SW480 (cell line): ENCODE measurements at regions not wholly inside any gene's neighbourhood (a gene's known extent, or its start where the extent isn't known, plus 50 kb on each side); places are given as distances from the start of the nearest gene placed in this dataset.
"Not testable (repeated sequence)": the region's sequence is repeated elsewhere in the genome, so short reads cannot be mapped to it uniquely, and the experiment has no call there.

ENCODE experiments used
- DNase-seq: peaks from one replicate; pipeline ENCODE4 v3.0.0-alpha.2; 2016; ENCODE audit warnings: low spot score

DNA sequence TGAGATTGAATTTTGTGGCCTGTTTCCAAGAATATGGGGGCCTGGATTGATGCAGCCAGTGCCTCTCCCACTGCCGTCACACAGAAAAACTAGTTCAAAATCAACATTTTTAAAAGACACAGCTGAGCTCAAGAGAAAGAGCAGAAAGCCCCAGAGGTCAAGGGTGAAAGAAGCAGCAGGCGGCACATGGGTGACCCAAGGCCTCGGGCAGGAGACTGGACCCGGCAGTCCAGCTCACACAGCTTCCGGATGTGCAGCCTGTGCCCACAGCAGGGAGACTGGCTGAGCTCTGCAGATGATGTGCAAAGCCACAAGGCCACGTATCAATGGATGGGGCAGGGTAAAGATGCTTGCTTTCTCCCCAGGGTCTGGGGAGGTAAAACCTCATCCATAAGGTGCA is 50.4 kb upstream of the RNF32 start:
- no peak for DNase-seq

- no peak for DNase-seq
Measured at GRCh38 chr7:156589808-156590207, 50.8 kb upstream of the RNF32 start.

DNA sequence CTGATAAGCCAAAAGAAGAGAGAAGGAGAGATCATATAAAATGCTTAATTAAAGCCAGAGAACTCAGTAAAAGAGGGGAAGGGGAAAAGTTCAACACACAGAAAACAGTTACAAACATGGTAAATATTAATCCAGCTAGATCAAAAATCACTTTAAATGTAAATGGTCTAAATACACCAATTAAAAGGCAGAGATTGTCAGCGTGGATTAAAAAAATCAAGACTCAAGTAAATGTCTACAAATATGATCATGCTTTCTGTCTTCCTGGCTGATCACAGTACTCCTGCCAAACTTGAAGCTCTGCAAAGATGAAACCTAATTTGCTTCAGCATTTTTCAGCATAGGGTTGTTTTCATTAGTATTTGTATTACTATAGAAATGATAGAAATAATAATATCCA is 54.6 kb upstream of the RNF32 start:
- no peak for DNase-seq

DNA sequence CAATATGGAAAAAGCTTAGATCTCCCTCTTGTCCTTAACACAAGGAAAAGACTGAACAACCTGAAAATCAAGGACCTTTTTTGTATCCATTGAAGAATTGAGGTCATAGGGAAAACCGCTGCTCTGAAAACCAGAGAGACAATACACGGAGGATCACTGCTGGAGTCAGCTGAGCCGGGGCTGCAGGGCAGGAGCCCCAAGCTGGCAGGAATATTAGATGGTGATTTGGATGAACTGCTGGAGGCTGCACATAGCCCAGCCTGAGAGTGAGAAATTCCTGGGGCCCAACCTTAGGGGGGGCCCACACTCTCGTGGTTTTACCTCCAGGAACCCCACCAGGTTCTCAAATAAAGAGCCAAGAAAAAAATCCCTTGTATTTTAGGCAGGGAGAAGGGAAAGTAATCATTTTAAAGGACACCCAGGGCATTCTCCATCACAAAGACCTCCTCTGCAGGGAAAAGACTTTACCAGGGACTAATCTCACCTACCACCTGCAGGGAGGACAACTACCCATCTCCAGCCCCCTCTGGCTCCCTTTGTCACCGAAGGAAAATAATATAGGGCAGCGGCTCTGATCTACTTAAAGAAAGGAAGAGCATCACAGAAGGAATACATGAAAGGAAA is 55.4 kb upstream of the RNF32 start:
- DNase-seq: no peak

DNA sequence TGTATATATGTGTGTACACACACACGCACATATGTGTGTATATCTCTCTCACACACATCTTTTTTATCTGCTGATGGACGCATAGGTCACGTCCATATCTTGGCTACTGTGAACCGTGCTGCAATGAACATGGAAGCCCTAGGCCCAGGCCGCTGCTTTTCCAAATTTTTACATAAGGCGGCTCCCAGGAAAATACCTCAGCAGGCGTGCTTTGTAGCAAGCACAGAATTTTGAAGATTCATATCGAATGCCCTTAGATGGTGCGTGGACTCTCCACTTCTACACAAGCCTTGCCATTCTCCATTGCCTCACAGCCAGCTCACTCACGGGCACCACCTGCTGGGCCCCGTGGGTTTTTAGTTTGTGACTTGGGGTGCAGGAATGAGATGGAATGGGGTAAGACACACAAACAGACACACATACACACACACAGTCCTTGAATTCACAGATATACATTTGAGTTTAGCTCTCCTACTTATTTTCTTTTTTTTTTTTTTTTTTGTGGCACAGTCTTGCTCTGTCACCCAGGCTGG is 57.9 kb upstream of the RNF32 start:
- no peak for DNase-seq

GRCh38 chr7:156580036-156580435 is 60.5 kb upstream of the RNF32 start:
- no peak for DNase-seq

- DNase-seq: no peak
Measured at GRCh38 chr7:156579566-156579965, 61.0 kb upstream of the RNF32 start.

DNA sequence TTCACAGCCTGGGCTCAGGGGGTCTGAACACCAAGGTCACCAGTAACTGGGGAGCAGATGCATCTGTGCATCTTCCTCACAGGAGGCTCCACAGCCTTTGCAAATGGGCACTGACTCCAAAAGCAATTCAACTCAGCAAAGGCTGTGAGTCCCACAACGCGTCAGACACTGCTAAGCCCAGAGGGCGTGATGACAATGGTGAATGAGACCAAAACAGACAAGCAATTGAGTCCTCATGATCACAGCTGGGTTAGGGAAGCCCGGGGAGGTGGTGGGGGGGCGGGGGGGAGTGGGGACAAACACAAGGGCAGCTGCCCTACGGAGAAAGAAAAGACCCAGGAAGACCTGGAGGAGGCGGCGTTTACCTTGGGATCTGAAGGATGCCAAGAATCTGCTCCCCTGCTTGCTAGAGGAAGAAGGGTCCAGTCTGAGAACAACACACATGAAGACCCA is 61.6 kb upstream of the RNF32 start:
- no peak for DNase-seq

- no peak for DNase-seq
Measured at GRCh38 chr7:156578578-156578940, 62.0 kb upstream of the RNF32 start.

DNA sequence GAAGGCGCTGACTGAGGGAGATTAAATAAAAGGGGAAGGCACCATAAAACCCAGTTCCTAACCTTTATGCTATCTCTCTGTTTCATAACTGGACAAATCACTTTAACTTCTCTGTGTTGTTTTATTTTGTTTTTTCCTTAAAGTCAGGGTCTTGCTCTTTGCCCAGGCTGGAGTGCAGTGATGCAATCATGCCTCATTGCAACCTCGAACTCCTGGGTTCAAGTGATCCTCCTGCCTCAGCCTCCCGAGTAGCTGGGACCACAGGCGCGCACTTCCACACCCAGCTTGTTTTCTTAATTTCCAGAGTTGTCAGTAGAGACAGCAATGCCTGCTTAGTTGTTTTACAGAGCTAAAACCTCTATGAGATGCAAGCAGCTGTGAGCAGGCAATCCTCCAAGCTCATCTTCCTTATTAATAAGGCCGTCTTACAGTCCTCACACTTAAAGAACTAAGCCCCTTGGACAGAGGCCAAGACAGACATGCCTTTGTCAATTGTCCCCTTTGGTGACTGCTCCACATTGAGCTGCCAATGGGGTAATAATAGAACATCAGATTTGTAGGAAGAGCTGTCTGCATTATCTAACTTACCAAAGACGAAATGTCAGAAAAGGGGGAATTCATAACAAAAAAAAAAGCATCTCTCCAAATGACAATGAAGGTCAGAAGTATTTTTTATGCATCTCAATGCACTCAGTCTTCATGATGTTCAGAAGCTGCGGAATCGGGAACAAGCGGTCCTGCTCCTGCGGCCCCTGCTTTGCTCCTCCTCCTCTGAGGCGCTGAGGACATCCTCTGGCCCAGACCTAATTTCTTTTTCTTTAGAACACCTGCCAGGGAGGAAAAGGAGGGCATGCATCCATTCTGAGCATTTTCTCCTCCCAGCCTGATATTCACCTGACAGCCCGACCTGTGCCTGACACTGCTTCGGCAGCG is 62.7 kb upstream of the RNF32 start:
- DNase-seq: no peak

DNA sequence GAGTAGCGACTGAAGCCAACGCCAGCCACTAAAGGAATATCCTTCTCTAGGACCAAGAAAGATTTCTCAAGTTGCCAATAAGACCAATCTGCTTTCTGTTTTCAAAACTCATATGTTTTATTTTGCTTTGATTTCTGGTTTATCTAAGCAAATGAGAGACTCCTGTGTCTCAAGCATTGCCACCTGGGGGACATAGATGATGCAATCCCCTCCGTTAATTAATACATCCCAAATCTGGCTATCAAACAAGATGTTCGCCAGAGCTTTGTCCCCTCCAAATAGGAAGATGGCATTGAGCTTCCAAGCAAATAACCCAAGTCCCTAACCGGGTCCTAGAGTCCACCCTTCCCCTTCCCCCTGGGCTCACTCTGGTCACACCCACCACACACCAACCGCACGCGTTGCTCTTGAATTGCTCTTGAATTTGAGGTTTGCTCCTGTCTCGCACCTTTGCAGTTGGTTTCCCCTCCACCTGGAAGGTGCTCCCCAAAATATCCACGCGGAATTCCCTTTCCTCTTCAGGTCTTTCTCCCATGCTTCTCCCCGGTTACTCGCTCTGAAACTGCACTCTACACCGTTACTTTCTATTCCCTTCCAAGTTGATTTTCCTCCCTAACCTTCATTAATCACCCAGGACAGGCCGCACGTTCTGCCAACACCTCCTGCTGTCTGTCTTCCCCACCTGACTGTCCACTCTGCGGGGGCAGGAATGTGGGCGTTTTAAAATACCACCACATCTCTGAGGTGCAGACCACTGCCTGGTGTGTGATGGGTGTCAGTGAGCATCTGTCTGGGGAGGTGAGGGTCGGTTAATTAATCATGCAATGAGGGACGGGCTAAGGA is 64.1 kb upstream of the RNF32 start:
- DNase-seq: no peak

DNA sequence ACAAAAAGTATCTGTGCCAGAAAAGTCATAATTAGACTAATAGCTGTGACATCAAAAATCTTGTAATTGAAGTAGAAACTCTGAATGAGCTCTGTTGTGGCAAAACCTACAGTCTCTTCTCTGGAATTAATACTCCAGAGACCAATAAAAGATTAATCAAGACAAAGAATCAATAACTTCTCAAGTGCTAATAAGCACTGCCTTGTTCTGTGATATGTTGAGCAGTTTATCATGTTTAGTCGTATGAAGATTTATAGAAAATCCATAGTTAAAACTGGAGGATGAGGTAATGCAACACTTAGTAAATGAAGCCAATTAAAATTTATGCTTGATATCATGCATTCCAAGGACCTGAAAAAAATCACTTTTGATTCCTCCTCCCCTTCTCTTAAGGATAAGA is 72.3 kb upstream of the RNF32 start:
- no peak for DNase-seq

GRCh38 chr7:156566812-156567549 is 73.6 kb upstream of the RNF32 start:
- DNase-seq: no peak

DNA sequence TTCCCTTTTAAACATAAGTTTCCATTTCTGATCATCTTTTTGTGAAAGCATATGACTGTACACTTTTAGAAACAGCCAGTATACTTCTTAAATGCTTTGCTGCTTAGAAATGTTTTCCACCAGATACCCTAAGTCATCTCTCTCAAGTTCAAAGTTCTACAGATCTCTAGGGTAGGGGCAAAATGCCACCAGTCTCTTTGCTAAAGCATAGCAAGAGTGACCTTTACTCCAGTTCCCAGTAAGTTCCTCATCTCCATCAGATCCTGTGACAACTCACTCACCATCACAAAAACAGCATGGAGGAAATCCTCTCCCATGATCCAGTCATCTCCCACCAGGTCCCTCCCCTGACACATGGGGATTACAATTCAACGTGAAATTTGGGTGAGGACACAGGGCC is 75.6 kb upstream of the RNF32 start:
- not testable (repeated sequence) for DNase-seq

DNA sequence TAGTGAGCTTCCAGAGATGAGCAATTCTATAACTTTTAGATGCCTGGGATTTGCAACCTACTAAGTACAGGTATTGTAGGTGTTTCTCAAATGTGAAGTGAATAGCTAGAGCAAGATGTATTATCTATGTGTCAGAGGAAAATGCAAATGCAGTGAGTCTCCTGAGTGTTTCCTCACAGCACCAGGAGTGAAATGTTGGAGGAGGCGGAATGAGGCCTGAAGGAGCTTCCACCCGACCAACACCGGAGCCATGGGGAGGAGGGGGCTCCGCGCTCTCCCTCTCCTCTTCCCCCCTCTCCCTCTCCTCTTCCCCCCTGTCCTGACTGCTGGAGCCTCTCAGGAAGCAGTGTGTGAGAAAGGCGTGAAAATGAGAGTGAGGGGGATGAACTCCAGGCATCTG is 79.9 kb upstream of the RNF32 start:
- no peak for DNase-seq

GRCh38 chr7:156560075-156560474 is 80.5 kb upstream of the RNF32 start:
- peak; percentile 22 for DNase-seq

GRCh38 chr7:156559001-156559400 is 81.6 kb upstream of the RNF32 start:
- no peak for DNase-seq

DNA sequence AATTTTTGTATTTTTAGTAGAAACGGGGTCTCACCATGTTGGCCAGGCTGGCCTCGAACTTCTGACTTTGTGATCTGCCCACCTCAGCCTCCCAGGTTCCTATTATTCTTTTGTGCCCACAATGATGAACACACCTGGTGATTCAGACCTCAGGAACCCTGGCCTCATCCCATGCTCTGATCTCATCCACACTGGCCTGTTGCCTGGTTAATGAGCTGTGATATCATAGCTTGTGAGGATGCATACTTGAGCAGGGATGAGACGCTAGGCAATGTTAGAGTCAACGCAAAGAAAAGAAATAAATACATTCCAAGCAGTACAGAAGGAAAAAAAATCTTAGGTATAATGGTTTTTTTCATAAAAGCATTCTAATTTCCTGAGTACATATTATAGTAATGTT is 82.4 kb upstream of the RNF32 start:
- DNase-seq: peak; percentile 52

- DNase-seq: no peak
Measured at GRCh38 chr7:156556083-156556482, 84.5 kb upstream of the RNF32 start.

- DNase-seq: no peak
Measured at GRCh38 chr7:156554488-156554887, 86.1 kb upstream of the RNF32 start.

DNA sequence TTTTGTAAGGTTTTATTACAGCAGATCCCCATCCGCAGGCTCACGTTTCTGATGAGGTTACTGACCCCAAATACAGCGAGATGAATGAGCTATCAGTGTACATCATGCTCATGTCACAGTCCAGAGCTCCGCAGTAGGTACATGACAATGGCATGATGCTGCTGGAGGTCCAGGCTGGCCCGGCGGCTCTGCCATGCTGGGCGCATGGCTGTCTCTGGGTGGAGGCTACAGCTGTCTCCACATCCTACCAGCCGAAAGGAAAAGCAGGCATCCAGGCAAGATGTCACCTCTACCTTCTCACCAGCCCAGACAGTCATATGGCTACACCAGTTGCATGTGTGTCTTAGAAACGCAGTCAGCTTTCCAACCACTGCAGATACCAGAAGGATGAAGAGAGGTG is 90.9 kb upstream of the RNF32 start:
- no peak for DNase-seq
